C4-2B (cell line): ENCODE measurements at regions not wholly inside any gene's neighbourhood (a gene's known extent, or its start where the extent isn't known, plus 50 kb on each side); places are given as distances from the start of the nearest gene placed in this dataset.

Experiments
- CTCF ChIP-seq: fragments of 450-650 bp; conservative IDR thresholded peaks from 2 replicates; pipeline ENCODE4 v1.5.1; 2017; ENCODE audit warnings: mild to moderate bottlenecking
- ZFX ChIP-seq: fragments of 450-650 bp; IDR thresholded peaks from 2 replicates; pipeline ENCODE4 v1.6.1; 2017

DNA sequence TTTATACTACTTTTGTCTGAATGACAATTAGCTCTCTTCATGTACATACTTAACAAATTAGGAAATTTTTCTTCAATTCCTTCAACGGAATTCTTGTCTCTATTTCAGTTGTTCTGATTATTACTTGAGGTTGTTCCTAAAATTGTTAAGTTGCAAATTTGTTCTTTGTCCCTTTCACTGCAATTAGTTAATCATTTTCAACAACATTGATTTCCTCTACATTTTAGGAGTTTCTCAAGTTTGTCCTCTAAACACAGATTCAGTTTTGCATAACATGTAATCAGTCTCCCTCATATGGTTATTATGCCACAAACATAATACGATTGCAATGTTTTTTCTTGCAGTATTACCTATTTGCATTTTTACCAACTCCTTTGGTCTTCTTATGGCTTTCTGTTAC is 283.5 kb downstream of the SV2B start:
- no peak for TF ChIP-seq CTCF
- no peak for TF ChIP-seq ZFX
